ENCODE measurements at regions not wholly inside any gene's neighbourhood (a gene's known extent, or its start where the extent isn't known, plus 50 kb on each side); places are given as distances from the start of the nearest gene placed in this dataset.

DNA sequence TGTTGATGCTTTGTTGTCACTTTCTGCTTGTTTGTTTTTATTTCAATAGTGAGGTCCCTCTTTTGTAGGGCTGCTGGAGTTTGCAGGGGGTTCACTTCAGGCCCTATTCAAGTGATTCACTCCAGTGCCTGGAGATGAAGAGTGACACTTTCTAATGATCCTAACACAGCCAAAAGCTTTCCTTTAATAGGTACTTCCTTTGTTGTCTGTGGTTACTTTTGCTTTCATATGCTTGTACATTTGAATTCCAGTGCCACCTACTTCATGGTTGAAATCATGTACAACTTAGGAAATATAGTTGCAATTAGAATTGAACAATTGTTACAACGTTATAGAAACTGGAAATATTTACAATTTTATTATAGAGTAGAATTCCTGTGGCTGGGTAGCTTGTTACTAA is 466.8 kb upstream of the EPHA3 start:
- TF ChIP-seq EZH2phosphoT487 (IDR thresholded peaks at IDR 0.05; ENCODE audit: borderline replicate concordance, low read length) (no peak), EZH2 (IDR thresholded peaks at IDR 0.05; ENCODE audit: low read length, unreplicated experiment) (no peak)
- TF ChIP-seq, protein P1, sequence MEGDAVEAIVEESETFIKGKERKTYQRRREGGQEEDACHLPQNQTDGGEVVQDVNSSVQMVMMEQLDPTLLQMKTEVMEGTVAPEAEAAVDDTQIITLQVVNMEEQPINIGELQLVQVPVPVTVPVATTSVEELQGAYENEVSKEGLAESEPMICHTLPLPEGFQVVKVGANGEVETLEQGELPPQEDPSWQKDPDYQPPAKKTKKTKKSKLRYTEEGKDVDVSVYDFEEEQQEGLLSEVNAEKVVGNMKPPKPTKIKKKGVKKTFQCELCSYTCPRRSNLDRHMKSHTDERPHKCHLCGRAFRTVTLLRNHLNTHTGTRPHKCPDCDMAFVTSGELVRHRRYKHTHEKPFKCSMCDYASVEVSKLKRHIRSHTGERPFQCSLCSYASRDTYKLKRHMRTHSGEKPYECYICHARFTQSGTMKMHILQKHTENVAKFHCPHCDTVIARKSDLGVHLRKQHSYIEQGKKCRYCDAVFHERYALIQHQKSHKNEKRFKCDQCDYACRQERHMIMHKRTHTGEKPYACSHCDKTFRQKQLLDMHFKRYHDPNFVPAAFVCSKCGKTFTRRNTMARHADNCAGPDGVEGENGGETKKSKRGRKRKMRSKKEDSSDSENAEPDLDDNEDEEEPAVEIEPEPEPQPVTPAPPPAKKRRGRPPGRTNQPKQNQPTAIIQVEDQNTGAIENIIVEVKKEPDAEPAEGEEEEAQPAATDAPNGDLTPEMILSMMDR (conservative IDR thresholded peaks at IDR 0.05; ENCODE audit: low read depth, low read length): no peak

Data from PC-3 (cell line).